DMS153 treated with DMSO at 0.1 percent for 48 hours (cell line): ENCODE measurements at regions not wholly inside any gene's neighbourhood (a gene's known extent, or its start where the extent isn't known, plus 50 kb on each side); places are given as distances from the start of the nearest gene placed in this dataset.
"Not testable (repeated sequence)": the region's sequence is repeated elsewhere in the genome, so short reads cannot be mapped to it uniquely, and the experiment has no call there.

Experiments
- DNase-seq: peaks from one replicate; lab custom pipeline; 2025; ENCODE audit not compliant: unreplicated experiment; lab: John Stamatoyannopoulos, UW

GRCh38 chr9:79046401-79046800 lies 525.4 kb upstream of the TLE4 start:
- DNase-seq = no peak

DNA sequence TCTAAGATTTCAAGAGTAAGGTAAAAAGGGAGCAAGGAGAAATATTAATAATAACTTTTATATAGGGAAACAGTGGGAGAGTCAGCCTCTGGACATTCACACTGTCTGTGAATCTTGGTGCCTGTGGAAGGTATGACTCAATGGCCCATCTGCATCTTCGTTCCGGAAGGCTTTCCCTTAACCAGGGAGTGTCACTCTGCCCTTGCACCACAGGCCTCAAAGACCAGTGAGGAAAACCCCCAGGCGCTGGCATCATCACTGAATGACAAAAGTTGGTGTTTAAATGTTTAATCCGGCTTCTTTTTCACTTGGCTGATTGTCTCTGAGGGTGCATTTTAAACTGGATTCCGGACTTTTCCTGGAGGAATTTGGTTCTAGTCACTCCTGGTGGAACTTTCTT lies 522.4 kb upstream of the TLE4 start:
- no peak for DNase-seq

- no peak for DNase-seq
Observed at GRCh38 chr9:79053598-79053997, 518.2 kb upstream of the TLE4 start.

- no peak for DNase-seq
Observed at GRCh38 chr9:79054500-79054899, 517.3 kb upstream of the TLE4 start.

DNA sequence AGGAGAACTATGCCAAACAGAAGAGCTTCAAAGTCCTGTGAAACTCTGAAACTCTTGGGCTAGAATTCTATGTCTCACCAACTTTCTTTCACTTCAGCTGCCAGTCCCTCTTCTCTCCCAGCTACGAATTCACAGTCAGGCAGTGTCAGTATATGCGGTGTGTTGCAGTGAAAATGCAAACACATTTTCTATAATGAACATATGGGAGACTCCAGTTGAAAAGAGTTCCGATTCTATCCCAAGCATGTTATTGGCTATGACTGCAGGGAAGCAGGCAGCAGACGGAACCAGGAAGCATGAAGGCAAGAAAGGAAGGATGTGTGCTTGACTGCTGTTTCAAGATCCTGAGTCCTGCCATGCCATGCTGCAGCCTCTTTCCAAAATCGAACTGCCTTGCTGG lies 515.7 kb upstream of the TLE4 start:
- DNase-seq = no peak

DNA sequence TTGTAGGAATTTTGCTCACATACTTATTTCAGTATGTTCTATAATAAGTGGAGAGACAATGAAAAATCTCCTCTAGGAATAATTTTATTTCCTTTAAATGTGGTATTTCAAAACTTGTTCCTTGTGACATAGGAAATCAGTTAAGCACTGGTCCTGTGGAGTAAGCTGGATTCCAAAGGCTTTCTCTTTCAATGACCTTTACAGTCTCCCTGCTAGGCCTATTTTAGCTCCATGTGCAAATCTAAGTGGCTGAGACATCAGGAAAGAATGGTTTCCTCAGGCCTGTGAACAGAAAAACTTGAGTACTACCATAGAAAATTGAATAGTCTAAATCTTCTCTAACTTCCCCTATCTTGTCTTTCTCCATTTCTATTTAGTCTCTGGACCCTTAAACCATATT lies 514.2 kb upstream of the TLE4 start:
- DNase-seq = no peak

- DNase-seq = no peak
Observed at GRCh38 chr9:79060766-79061165, 511.0 kb upstream of the TLE4 start.

DNA sequence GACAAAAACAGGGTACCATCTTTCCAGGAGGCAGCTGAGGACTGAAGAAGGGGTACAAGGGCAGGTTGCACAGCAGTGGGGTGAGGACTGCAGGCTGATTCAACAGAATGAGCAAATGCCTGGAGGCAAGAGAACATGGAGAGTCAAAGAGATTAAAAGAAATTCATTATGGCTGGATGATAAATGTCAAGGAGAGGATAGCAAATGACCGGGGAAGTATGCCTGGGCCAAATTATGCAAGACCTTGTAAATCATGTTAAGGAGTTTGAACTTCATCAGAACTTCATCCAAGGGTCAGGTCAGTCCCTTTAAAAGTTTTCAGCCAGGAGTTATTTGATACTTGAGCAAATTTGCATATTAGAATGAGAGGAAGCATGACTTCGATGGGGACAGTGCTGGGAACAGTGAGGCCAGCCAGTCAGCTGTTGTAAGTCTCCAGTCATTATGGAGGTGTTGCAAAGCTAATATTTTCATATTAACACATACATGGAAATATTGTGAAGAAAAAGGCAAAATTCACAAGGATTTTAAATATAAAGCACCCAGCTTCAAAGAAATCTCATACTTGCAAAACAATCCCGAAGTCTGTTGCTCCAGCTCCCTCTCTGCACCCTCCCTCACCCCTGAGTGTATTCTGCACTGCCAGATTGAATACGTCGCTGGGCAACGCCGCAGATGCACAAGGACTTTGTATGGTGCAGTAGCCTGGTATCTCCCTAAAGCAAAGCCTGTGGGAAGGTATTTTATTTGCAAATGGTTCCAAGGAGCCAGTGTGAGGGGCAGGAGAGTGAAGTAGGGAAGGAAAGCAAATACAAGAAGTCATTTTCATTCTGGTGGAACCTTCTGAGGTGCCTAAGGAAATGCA lies 509.8 kb upstream of the TLE4 start:
- DNase-seq = no peak

- no peak for DNase-seq
Observed at GRCh38 chr9:79073201-79073600, 498.6 kb upstream of the TLE4 start.

GRCh38 chr9:79080536-79080935 lies 491.2 kb upstream of the TLE4 start:
- DNase-seq = no peak

DNA sequence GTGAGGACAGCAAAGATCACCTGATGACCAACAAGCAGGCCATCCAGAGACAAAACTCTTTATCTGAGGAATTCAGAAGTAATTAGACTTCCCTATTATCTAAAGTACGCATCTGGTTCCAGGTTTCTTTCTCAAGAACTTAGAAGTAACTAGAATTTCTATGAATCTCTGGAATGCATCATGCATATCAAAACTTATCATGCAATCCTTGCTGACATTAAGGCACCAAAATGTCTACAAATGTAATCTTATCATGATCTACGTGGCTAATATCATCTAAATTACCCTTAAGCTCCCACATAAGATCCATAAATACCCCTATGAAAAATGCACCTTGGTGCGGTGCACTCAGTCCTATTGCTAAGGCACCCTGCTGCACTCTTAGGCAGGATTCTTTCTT lies 488.1 kb upstream of the TLE4 start:
- DNase-seq = no peak

DNA sequence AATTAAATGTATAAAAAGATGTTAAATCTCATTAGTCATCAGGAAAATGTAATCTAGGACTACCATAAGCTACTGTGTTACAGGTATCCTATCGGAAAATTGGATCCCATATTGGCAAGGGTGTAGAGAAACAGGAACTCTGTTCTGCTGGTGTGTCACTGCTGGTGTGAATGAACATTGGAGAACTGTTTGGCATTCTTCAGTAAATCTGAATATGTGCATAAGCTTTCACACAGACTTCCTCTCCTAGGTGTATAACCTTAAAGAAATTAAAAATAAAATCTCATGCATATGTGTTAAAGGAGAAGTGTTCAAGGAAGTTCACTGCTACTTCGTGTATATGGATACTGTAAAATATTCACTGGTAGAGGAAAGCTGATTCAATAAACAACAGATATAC lies 484.6 kb upstream of the TLE4 start:
- DNase-seq = no peak

- no peak for DNase-seq
Observed at GRCh38 chr9:79089054-79089560, 482.7 kb upstream of the TLE4 start.

DNA sequence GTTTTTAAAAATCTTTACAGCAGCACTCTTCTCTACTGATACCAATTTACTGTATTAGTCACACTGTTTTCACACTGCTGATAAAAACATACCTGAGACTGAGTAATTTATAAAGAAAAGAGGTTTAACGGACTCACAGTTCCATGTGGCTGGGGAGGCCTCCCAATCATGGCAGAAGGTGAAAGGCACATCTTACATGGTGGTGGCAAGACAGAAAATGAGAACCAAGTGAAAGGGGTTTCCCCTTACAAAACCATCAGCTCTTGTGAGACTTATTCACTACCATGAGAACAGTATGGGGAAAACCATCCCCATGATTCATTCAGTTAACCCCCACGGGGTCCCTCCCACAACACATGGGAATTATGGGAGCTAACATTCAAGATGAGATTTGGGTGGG lies 481.9 kb upstream of the TLE4 start:
- not testable (repeated sequence) for DNase-seq

- not testable (repeated sequence) for DNase-seq
Observed at GRCh38 chr9:79103257-79103656, 468.5 kb upstream of the TLE4 start.

DNA sequence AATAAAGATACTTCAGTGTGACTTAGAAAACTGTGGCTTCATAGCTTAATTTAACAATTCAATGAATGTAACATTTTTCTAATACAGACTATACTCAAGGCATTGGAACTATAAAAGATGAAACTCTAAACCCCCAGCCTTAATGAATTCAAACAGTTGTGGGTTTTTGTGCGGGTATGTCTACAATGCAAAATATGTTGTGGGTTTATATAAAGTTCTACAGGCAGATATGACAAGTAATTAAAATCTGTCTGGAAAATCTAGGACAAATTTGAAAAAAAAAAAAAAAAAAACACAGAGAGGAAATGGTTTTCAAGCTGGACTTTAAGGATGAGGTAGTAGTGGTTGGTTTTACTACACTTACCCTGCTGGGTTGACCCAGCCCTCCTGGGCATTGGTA lies 467.5 kb upstream of the TLE4 start:
- DNase-seq = no peak

- DNase-seq = no peak
Observed at GRCh38 chr9:79104951-79105350, 466.8 kb upstream of the TLE4 start.

DNA sequence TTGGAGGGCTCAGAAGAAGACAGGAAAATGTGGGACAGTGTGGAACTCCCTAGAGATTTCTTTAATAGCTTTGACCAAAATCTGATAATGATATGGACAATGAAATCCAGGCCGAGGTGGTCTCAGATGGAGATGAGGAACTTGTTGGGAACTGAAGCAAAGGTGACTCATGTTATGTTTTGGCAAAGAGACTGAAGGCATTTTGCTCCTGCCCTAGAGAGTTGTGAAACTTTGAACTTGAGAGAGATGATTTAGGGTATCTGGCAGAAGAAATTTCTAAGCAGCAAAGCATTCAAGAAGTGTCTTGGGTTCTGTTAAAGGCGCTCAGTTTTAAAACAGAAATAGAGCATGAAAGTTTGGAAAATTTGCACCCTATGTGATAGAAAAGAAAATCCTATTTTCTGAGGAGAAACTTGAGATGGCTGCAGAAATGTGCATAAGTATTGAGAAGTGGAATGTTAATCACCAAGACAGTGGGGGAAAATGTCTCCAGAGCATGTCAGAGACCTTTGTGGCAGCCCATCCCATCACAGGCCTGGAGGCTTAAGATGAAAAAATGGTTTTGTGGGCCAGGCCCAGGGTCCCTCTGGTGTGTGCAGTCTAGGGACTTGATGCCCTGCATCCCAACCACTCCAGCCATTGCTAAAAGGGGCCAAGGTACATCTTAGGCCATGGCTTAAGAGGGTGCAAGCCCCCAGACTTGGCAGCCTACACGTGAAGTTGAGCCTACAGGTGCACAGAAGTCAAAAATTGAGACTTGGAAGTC lies 463.7 kb upstream of the TLE4 start:
- no peak for DNase-seq

- DNase-seq = no peak
Observed at GRCh38 chr9:79111653-79112052, 460.1 kb upstream of the TLE4 start.

DNA sequence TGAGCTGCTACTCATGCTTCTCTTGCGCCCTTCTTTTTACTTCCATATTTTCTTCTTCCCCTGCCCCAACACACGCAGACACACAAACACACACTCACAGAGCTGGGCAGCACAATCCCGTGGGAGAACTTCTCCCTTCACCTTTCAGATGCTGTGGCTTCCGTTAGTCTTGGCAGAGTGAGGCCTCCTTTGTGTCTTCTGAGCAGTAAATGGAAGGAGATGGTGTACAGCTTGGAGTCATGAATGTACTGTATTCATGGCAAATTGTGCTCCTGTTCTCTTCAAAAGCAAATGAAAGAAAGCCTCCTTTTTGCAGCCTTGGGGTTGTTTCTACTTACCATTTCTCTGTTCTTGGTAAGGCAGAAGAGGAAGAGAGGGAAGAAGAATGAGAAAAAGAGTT lies 456.6 kb upstream of the TLE4 start:
- no peak for DNase-seq

DNA sequence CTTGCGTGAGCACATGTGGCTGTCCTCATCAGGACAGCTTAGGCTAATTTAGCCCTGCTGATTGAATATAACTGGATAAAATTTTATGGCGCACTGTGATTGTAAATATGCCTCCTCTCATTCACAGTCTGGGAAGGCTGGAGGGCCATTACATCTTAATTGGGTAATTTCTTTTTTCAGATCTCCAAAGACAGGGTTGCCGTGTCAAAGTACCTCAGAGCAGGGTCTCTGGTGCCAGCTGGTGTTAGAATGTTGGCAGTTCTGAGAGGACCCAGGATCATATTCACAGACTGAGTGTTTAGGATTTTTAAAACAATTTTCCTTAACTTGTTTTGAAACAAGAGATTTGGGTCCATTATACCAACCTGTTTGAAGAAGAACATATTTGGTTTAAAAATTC lies 455.7 kb upstream of the TLE4 start:
- DNase-seq = no peak

DNA sequence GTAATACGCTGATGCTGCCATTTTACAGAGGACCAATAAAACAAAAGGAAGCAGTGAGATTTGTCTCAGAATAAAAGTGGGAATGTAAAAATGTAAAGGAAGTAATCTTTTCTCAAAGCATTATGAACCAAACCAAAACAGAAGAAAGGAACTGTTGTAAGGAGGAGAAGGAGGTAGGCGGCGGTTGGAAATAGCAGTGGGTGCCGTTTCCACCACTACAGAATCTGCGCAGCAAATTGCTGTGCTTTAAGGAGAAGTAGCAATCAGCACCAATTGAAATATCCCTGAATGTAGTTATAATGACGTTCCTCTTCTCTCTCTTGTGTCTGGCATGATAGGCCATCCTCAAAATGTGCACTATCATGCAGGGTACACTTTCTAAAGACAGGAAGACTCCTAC lies 455.1 kb upstream of the TLE4 start:
- no peak for DNase-seq
